Cardiac fibroblast (primary cell): ENCODE measurements at regions not wholly inside any gene's neighbourhood (a gene's known extent, or its start where the extent isn't known, plus 50 kb on each side); places are given as distances from the start of the nearest gene placed in this dataset.

ENCODE experiments used
- DNase-seq, 2 donors: peaks; one replicate each; pipeline versions ENCODE4 v3.0.0 to v3.0.0-alpha.2; 2010; ENCODE audit warnings: low read depth in 2 of 2
- H3K4me3 ChIP-seq, 2 donors: replicated peaks in 1 of 2; 1 replicate in 1 of 2; 2 replicates in 1 of 2; pipeline ENCODE4 v1.5.1; 2011; ENCODE audit warnings: low read depth in 2 of 2, low read length in 2 of 2, mild to moderate bottlenecking in 2 of 2, moderate library complexity in 1 of 2
- TF ChIP-seq, protein P1 (sequence below): IDR thresholded peaks from one replicate; pipeline ENCODE4 v1.5.1; 2011; ENCODE audit warnings: low read depth, mild to moderate bottlenecking, low read length, inconsistent platforms

DNA sequence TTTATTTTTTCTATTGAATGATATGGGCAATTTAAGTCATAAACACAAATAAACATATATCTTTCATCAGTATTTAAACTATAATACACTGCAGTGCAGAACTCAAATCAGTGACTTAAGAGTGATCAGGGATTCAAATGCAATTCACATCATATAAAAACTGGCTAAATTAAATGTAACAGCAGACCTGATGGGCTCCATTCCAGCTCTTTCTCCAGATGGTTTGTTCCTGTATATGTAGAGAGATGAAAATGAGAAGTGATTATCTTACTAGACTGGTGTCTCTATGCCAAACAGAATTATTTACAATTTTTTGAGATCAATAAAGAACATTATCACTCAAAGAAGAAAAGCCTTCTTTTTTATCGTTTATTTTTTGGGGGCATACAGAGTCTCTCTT is 568.8 kb upstream of the ADARB2 start:
- TF ChIP-seq, protein P1, sequence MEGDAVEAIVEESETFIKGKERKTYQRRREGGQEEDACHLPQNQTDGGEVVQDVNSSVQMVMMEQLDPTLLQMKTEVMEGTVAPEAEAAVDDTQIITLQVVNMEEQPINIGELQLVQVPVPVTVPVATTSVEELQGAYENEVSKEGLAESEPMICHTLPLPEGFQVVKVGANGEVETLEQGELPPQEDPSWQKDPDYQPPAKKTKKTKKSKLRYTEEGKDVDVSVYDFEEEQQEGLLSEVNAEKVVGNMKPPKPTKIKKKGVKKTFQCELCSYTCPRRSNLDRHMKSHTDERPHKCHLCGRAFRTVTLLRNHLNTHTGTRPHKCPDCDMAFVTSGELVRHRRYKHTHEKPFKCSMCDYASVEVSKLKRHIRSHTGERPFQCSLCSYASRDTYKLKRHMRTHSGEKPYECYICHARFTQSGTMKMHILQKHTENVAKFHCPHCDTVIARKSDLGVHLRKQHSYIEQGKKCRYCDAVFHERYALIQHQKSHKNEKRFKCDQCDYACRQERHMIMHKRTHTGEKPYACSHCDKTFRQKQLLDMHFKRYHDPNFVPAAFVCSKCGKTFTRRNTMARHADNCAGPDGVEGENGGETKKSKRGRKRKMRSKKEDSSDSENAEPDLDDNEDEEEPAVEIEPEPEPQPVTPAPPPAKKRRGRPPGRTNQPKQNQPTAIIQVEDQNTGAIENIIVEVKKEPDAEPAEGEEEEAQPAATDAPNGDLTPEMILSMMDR = no peak
- DNase-seq = no peak
- H3K4me3 ChIP-seq = no peak overlapping the region

DNA sequence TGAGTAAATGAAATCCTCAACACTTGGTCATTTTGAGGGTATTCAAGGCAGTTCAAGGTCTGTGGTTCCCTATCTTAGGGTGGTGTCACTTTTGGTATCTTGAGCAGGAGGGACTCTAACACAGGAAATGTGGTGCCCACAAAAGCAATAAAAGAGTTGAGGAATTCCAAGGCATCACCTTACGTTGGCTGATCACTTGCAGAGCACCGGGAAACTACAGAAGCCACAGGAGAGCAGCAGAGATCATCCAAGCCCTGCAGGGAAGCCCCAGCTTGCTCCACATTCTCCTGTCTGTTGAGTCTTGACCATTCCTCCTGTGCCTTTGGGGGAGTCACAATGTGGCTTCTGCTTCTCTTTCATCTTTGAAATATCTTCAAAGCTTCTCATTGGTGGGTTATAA is 565.8 kb upstream of the ADARB2 start:
- DNase-seq = no peak
- TF ChIP-seq, protein P1 = no peak
- H3K4me3 ChIP-seq = no peak overlapping the region

DNA sequence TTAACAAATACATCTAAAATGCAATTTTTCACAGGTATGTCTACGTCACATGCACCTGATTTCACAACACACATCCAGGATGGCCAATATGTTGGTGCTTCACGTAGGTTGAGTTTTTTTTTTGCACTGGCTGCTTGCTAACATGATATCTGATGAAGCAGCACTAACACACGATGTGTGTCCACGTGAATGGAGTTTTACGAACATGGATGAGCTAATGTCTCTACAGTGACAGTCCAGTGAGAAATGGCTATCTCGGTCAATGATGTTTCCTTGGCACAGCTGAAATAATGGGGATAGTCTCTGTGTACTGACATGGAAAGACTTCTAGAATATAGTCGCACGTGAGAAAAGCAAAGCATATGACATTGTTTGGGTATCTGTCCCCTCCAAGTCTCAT is 563.9 kb upstream of the ADARB2 start:
- TF ChIP-seq, protein P1 = no peak
- H3K4me3 ChIP-seq = no peak overlapping the region

DNA sequence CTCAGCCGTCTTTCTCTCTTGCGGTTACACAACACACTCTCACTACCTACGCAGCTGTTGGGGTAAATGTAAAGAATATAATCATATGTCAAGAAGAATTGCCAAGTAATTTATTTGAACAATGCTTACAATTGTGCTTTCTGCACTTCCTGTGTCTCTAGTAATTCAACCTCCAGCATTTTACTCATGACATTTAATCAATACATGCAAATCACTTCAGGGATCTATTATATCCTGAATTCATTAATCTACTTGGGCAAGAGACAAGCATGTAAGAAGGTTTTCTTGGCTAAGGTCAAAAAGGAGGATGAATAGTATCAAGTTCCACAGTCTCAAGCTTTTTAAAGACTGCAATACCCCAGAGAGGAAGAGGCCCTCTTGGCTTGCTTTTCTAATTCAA is 562.9 kb upstream of the ADARB2 start:
- TF ChIP-seq, protein P1 = no peak
- no peak for DNase-seq
- no peak overlapping the region for H3K4me3 ChIP-seq

More for the DNA sequence above, 563.9 kb upstream of the ADARB2 start:
- DNase-seq = no peak

DNA sequence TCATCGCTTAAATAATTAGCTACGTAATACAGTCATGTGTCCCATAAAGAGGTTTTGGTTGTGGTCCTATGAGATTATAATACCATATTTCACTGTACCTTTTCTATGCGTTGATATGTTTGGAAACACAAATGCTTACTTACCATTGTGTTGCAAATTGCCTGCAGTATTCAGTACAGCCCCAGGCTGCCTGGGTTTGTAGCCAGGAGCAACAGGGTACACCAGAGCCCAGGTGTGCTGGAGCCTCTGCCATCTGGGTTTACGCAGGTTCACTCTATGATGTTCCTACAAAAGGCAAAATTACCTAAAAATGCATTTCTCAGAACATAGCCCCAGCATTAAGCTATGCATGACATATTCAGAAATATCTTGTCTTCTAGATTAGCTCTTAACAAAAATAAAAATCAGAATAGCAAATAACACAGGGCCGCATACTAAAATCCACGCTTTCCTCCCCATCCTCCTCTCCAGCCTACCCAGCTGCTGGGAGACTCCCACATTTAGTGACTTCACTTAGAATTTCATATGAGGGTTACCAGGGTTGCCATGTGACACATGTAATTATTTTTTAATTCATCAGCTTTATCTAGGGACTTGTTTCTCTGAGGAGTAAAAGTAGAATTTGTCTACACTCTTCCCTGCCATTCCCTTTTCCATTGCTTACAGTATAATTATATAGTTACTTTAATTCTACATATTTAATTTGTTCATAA is 559.0 kb upstream of the ADARB2 start:
- TF ChIP-seq, protein P1 = no peak
- DNase-seq = no peak
- no peak overlapping the region for H3K4me3 ChIP-seq

DNA sequence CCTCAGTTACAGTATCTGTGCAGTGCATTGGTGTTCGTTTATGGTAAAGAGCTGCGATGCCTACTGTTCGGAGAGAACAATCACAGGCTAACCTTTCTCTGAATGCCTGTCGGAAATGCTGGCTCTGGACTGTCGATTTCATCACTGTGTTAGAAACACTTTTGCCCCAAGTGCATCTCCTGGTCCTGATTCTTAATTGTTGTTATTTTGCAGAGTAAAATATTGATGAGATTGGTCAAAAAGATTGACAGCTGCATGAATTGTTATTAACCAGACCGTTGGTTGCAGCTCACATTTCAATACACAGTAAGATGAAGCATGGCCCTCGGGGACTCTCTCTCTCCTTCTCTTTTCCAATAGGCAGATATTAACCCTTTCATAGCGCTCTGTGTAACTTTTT is 557.4 kb upstream of the ADARB2 start:
- TF ChIP-seq, protein P1 = no peak
- no peak for DNase-seq
- no peak overlapping the region for H3K4me3 ChIP-seq

DNA sequence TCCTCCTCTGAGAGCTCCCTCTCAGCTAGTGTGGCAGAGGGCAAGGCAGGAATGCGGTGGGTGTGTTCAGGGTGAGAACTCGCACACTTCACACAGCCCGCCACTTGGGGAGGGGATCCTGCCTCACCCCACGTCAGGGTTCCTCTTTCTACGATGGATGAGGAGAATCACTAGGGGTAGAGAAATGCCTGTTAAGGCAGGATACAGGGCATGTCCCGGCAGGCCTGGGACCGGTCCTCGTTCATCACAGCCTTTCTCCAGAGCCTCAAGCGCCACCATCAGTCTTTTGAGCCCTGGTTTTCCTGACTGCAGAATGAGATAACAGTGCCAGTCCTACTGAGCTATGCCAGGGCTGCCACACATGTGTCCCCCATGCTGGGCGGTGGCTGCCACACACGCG is 546.7 kb upstream of the ADARB2 start:
- no peak overlapping the region for H3K4me3 ChIP-seq
- DNase-seq = no peak
- TF ChIP-seq, protein P1 = no peak
